Spleen (tissue), 11 donors: ENCODE measurements at regions not wholly inside any gene's neighbourhood (a gene's known extent, or its start where the extent isn't known, plus 50 kb on each side); places are given as distances from the start of the nearest gene placed in this dataset.

Experiments
- DNase-seq: peaks from one replicate; pipeline ENCODE4 v3.0.0-alpha.2; 2020
- H3K27ac ChIP-seq, 8 donors: fragments of 200-600 bp; sonication (generic) in 7 of 8; 1 replicate in 4 of 8; 2 replicates in 4 of 8; pipeline versions ENCODE4 v1.5.0 to v1.8.0; 2016 to 2021; ENCODE audit warnings: inconsistent platforms in 4 of 8, mild to moderate bottlenecking in 4 of 8, moderate library complexity in 1 of 8
- H3K27me3 ChIP-seq, 7 donors: fragments of 200-600 bp; sonication (generic) in 6 of 7; replicated peaks in 1 of 7; 1 replicate in 4 of 7; 2 replicates in 3 of 7; pipeline versions ENCODE4 v1.5.0 to v1.8.0; 2016 to 2021; ENCODE audit warnings: inconsistent platforms in 3 of 7, mild to moderate bottlenecking in 1 of 7
- H3K36me3 ChIP-seq, 6 donors: fragments of 200-600 bp; sonication (generic) in 5 of 6; 1 replicate in 4 of 6; 2 replicates in 2 of 6; pipeline versions ENCODE4 v1.5.0 to v1.8.0; 2016 to 2021; ENCODE audit warnings: inconsistent platforms in 2 of 6
- H3K4me1 ChIP-seq, 6 donors: fragments of 200-600 bp; sonication (generic) in 5 of 6; 1 replicate in 3 of 6; 2 replicates in 3 of 6; pipeline versions ENCODE4 v1.5.0 to v1.8.0; 2016 to 2021; ENCODE audit warnings: inconsistent platforms in 3 of 6
- H3K4me3 ChIP-seq, 8 donors: fragments of 200-600 bp; sonication (generic) in 7 of 8; 1 replicate in 4 of 8; 2 replicates in 4 of 8; pipeline versions ENCODE4 v1.5.0 to v1.8.0; 2016 to 2021; ENCODE audit warnings: inconsistent platforms in 4 of 8, mild to moderate bottlenecking in 4 of 8, moderate library complexity in 2 of 8
- H3K9me3 ChIP-seq, 8 donors: fragments of 200-600 bp; sonication (generic) in 7 of 8; 1 replicate in 4 of 8; 2 replicates in 4 of 8; pipeline versions ENCODE4 v1.5.0 to v1.8.0; 2016 to 2021; ENCODE audit warnings: inconsistent platforms in 4 of 8
- CTCF ChIP-seq, 11 experiments: fragments of 200-600 bp in 7 of 11; fragments of 450-650 bp in 4 of 11; sonication (generic) in 4 of 11; IDR thresholded peaks in 8 of 11; conservative IDR thresholded peaks in 3 of 11; 1 replicate in 7 of 11; 2 replicates in 4 of 11; pipeline versions ENCODE4 v1.4.0 to v1.8.0; 2016 to 2021; ENCODE audit warnings: antibody characterized with exemption in 11 of 11, inconsistent platforms in 4 of 11, mild to moderate bottlenecking in 1 of 11
- POLR2A ChIP-seq, 3 donors: fragments of 450-650 bp; IDR thresholded peaks; one replicate each; pipeline ENCODE4 v1.5.1; 2017; ENCODE audit warnings: antibody characterized with exemption in 3 of 3, mild to moderate bottlenecking in 1 of 3
- POLR2AphosphoS5 ChIP-seq, 3 donors: sonication (generic); formaldehyde crosslinking; IDR thresholded peaks; one replicate each; pipeline ENCODE4 v1.5.1; 2017; ENCODE audit warnings: antibody characterized with exemption in 3 of 3
- WGBS, 5 donors: extraction: QIAGEN DNeasy Blood & Tissue Kit in 3 of 5; methylation state at CpG; one replicate each; pipeline versions ENCODE4 v1.1.5 to v1.1.7; 2013 to 2018; 5-methylcytosine and 5-hydroxymethylcytosine counted together
- intact Hi-C: fragments of 100-400 bp; cut with DNase I; formaldehyde crosslinking; loops from one replicate; pipeline ENCODE4 v1.15.0; 2023; ENCODE audit warnings: low total_unique reads
- donor health status: healthy with polysubstance abuse.
- donor health status: DM: no; HTN: no; CAD: no; lungs with moderate emphysema.
- donor health status: DM: no; HTN: no; CAD: no.
- donor health status: Bipolar disorder and iron deficiency.
- donor health status: healthy.
- donor health status: DM: no; HTN: no; CAD: no.
- donor health status: DM: yes; HTN: yes; CAD: no.

DNA sequence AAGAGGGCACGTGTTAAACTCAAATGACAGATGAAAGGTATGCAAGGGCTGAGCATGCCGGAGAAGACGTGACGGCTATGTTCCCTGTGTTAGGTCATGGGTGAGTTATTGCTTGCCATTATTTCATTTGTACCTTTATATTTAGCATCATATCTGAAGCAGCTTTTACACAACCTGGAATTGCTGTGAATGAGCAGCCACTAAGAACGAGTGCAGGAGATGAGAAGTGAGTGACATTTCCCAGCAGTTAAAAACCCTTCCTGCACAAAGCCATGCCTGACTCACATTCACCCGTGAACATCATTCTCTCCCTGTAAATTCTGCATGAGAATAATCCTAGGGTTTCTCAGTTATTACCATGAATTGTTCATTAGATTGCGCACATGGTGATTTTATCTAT lies 433.2 kb upstream of the ZFP42 start:
- Histone ChIP-seq H3K4me1 (no peaks in the 10 kb centered on the region), H3K27me3 (no peaks in the 10 kb centered on the region), H3K9me3 (peaks cover 0 to 14% (median 5%) of the 10 kb centered on the region in 8 donors), H3K27ac (no peak overlapping the region), H3K4me3 (no peak overlapping the region), H3K36me3 (no peaks in the 10 kb centered on the region)
- intact Hi-C loops, result no loop called here
- no peak for DNase-seq
- TF ChIP-seq CTCF (IDR thresholded peaks at IDR 0.05 in 8 of 11, conservative IDR thresholded peaks at IDR 0.05 in 3 of 11), result no peak
- TF ChIP-seq POLR2A (IDR thresholded peaks at IDR 0.05), result no peak
- TF ChIP-seq POLR2AphosphoS5 (IDR thresholded peaks at IDR 0.05), result no peak
- 69 to 76% (median 73%) methylated on average over 7 of the region's 7 CpGs for WGBS, 5 donors

GRCh38 chr4:187565416-187565815 lies 430.2 kb upstream of the ZFP42 start:
- Histone ChIP-seq H3K4me1 (no peaks in the 10 kb centered on the region), H3K4me3 (no peak overlapping the region), H3K27ac (no peak overlapping the region), H3K27me3 (no peaks in the 10 kb centered on the region), H3K9me3 (peaks cover 0 to 10% (median 0%) of the 10 kb centered on the region in 8 donors), H3K36me3 (no peaks in the 10 kb centered on the region)
- intact Hi-C loops, result no loop called here
- TF ChIP-seq POLR2AphosphoS5 (IDR thresholded peaks at IDR 0.05), result no peak
- TF ChIP-seq POLR2A (IDR thresholded peaks at IDR 0.05), result no peak
- TF ChIP-seq CTCF (IDR thresholded peaks at IDR 0.05 in 8 of 11, conservative IDR thresholded peaks at IDR 0.05 in 3 of 11), result no peak
- no peak for DNase-seq
- WGBS, 5 donors, result 81 to 86% (median 85%) methylated on average over 11 of the region's 11 CpGs

DNA sequence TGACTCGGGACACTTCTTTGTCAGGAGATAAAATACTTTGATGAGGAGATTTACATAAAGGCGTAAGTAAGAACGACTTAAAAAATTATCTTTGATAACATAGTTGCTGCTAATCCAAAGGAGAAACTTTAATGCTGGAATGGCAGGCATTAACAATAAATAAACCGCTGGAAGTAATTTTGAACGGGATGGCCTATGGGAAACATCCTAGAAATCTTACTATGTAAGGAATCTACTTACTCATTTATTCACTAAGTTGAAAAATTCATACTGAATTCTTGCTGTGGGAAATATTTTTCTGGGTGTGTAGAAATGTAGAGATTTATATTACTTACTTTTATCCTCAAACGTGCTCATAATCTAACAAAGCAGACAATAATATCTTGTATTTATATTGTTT lies 425.7 kb upstream of the ZFP42 start:
- intact Hi-C loops, result no loop called here
- Histone ChIP-seq H3K36me3 (no peaks in the 10 kb centered on the region), H3K9me3 (peaks cover 0 to 7% (median 0%) of the 10 kb centered on the region in 8 donors), H3K4me1 (no peaks in the 10 kb centered on the region), H3K4me3 (no peak overlapping the region), H3K27ac (no peak overlapping the region), H3K27me3 (no peaks in the 10 kb centered on the region)
- TF ChIP-seq POLR2AphosphoS5 (IDR thresholded peaks at IDR 0.05), result no peak
- TF ChIP-seq POLR2A (IDR thresholded peaks at IDR 0.05), result no peak
- no peak for TF ChIP-seq CTCF (IDR thresholded peaks at IDR 0.05 in 8 of 11, conservative IDR thresholded peaks at IDR 0.05 in 3 of 11)
- no peak for DNase-seq
- WGBS, 5 donors, result 77 to 88% (median 77%) methylated on average over 6 of the region's 6 CpGs

GRCh38 chr4:187575706-187576105 lies 419.9 kb upstream of the ZFP42 start:
- Histone ChIP-seq H3K27me3 (no peaks in the 10 kb centered on the region), H3K4me1 (no peaks in the 10 kb centered on the region), H3K36me3 (no peaks in the 10 kb centered on the region), H3K4me3 (no peak overlapping the region), H3K9me3 (no peaks in the 10 kb centered on the region), H3K27ac (no peak overlapping the region)
- intact Hi-C loops, result no loop called here
- no peak for DNase-seq
- no peak for TF ChIP-seq POLR2A (IDR thresholded peaks at IDR 0.05)
- no peak for TF ChIP-seq POLR2AphosphoS5 (IDR thresholded peaks at IDR 0.05)
- TF ChIP-seq CTCF (IDR thresholded peaks at IDR 0.05 in 8 of 11, conservative IDR thresholded peaks at IDR 0.05 in 3 of 11), result no peak
- WGBS, 5 donors, result 85 to 94% (median 92%) methylated on average over 2 of the region's 2 CpGs
